Activated CD8-positive, alpha-beta memory T cell treated with anti-CD3 and anti-CD28 coated beads, Interleukin-2, amount 50 U/mL, for 24 hours (primary cell): ENCODE measurements at regions not wholly inside any gene's neighbourhood (a gene's known extent, or its start where the extent isn't known, plus 50 kb on each side); places are given as distances from the start of the nearest gene placed in this dataset.

Experiments
- DNase-seq: peaks from one replicate; pipeline ENCODE4 v3.0.0-alpha.2; 2020; ENCODE audit errors: extremely low read depth

DNA sequence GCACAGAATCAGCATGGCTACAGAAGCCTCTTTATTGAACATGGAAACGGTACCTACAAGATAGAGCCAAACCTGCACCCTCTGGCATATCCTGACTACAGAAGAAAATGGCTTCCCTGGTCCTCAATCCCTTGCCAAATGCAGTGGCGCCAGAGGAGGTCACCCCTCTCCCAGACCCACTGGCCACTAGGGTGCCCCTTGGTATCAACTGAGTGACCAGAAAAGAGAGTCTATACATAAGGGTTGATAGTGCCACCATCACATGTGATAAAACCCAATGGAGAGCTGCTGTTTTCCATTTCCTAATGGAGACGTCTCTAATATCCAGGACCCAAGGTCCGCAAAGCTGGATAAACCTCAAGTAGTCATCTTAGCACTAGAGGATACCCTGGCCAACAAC lies 52.7 kb upstream of the ALK start:
- DNase-seq, result no peak

DNA sequence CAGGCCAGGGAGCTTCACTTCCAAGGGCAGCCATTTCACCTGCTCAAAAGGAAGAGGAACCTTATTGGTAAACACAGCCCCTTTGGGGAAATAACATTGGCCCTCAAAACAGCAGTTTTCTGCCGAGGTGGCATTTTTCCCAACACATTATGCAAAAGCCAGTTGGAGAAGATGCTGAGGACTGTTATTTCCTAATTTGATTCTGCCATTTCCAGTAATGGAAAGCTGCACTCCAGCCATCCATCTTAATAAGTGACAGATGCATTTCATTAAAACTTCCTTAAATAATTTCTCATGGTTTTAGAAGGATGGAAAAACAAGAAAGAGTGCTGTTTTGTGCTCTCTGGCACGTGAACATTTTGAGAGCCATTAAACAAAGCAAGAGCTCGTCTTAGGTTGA lies 55.9 kb upstream of the ALK start:
- DNase-seq, result no peak

DNA sequence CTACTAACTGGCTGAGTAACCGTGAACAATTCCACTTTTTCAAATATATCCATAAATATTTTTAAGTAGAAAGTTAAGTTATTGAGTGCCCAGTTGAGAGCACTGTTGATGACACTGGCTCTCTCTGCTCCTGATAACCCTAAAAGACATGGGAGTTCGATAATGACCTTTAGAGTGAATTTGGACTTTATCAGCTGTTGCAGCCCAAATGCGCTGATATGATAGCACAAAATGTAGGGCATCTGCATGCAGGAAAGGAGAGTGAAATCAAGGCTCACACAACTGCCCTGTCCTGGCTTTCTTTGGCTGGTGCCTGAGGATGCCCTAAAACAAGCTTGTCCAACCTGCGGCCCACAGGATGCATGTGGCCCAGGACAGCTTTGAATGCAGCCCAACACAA lies 60.0 kb upstream of the ALK start:
- no peak for DNase-seq

DNA sequence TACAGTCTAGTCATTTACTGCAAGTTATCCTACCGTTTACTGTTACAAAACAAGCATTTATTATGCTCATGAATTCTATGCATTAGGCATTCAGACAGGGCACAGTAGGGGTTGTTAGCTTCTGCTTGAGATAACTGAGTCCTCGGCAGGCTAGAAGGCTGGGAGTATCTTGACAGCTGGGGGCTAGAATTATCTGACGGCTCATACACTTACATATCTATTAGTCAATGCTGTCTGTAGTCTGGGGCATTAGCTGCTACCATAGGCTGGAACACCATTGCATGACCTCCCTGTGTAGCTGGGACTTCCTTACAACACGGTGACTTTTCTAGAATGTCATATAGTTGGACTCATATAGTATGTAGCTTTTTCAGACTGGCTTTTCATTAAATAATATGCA lies 61.9 kb upstream of the ALK start:
- no peak for DNase-seq

DNA sequence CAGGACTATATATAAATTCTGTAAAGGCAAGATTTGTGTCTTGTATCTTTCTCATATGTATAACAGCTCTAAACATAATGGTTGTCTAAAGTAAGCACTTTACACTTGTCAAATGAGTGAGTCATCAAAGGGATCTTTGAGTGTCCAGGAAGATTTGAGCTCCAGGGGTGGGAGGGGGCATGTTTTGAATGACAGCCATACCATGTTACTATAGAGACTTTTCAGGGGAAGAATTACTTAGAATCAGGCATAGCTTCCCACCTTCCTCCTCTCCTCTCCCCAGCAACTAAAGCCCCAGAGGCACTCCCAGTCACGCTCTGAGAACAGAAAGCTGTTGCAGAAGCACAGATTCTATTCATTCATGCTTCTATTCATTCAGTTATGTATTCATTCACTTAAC lies 65.8 kb upstream of the ALK start:
- no peak for DNase-seq

DNA sequence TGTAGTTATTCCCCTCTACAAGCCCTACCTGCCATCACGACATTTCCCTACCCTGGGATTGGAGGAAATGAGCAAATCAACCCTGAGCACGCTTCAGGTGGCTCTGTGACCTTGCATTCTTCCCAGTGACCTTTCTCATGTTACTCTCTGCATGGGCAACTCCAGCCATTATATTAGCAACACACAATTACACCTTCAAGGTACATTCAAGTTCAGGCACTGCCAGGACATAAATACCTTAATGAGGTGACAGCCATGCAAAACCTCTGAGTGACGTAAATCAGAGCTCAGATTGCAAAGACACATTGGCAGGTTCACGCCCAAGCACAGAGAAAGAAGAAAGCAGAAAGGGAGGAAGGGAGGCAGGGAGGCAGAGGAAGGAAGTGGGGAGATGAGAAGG lies 68.7 kb upstream of the ALK start:
- no peak for DNase-seq

DNA sequence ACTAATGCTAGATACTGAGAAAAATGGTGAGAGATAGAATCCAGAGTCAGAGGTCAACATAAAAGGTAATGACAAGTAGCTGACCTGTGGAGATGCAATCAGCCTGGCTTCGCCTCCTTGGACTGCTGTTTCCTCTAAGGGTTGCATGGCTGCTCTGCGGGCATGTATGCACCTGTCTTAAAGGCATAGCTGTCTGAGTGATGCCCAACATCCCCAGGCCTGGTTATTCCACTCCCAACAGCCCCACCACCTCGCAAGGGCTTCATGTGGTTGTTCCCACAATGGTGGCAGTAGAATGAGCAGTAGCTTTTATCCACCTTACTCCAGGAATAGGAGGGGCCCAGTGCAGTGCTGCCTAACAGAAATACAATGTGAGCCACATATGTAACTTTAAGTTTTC lies 69.7 kb upstream of the ALK start:
- no peak for DNase-seq

DNA sequence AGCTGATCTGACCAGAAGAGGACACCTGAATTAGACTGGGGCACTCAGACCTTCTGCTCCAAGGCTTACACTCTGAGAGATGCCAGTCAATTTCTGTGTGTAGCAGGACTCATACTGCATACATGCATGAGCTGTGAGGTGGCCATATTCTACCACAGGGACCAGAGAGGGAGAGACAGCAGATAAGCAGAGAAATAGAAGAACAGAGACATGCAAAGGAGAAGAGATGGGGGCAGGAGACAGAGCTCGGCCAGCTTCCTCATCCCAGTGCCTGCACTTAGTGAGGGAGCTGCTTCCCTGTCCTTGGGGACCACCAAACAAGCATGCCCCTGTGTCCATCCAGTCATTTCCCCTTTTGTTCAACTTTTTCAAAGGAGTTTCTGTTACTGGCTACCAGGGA lies 73.9 kb upstream of the ALK start:
- DNase-seq, result no peak

DNA sequence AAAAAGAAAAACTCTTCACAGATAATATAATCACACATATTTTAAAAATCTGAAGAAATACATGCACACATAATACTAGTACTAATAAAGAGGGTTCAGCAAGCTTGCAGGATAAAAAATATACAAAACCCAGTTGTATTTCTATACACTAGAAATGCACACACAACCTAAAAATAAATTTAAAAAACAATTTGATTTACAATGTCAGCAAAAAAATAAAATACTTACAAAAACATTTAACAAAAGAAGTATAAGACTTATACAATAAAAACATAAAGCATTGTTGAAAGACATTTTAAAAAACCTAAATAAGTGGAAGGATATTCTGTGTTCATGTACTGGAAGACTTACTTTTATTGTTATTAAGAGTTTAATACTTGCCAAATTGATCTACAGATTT lies 81.7 kb upstream of the ALK start:
- DNase-seq, result no peak

DNA sequence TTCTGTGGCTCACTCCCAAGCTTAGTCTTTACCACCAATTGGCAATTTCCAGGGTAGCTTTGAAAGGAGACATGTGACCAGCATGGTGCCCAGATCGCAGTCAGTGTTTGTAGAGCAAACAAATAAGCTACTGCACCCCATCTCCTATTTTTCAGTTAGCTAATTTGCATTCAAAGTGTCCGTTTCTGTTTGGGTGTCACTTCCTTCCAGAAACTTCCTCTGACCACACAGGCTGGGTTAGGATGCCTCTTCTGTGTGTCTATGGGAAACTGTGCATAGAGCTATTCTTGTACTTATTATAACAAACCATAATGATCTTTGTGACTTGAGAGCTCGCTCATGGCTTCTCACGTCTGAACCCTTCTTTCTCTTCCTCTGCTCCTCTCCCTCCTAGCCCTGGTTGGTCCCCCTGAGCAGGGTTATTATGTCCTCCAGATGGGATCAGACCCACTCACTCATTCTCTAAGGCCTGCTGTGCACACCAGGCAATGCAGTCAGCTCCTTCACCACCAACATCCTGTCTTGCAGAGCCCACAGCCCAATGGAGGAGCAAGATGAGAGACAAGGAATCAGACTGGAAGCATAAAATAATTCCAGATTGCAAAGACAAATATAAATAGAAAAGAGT lies 101.2 kb upstream of the ALK start:
- no peak for DNase-seq

DNA sequence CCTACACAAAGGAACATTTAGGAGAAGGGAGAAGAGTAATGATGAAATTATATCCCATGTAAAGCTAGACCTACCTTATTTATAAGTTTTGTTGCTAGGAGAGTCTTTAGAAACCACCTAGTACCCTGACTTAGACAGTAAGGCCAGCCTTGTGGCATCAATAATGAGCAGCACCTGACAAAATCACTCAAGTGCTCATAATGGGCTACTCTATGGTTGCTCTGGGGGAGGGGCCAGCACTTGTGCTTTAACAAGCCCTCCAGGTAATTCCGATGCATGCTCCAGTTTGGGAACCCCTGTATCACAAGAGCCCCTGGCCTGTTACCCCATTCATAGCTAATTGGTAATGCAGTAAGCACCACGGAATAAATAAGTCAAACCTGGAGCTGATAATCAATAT lies 102.9 kb upstream of the ALK start:
- no peak for DNase-seq

DNA sequence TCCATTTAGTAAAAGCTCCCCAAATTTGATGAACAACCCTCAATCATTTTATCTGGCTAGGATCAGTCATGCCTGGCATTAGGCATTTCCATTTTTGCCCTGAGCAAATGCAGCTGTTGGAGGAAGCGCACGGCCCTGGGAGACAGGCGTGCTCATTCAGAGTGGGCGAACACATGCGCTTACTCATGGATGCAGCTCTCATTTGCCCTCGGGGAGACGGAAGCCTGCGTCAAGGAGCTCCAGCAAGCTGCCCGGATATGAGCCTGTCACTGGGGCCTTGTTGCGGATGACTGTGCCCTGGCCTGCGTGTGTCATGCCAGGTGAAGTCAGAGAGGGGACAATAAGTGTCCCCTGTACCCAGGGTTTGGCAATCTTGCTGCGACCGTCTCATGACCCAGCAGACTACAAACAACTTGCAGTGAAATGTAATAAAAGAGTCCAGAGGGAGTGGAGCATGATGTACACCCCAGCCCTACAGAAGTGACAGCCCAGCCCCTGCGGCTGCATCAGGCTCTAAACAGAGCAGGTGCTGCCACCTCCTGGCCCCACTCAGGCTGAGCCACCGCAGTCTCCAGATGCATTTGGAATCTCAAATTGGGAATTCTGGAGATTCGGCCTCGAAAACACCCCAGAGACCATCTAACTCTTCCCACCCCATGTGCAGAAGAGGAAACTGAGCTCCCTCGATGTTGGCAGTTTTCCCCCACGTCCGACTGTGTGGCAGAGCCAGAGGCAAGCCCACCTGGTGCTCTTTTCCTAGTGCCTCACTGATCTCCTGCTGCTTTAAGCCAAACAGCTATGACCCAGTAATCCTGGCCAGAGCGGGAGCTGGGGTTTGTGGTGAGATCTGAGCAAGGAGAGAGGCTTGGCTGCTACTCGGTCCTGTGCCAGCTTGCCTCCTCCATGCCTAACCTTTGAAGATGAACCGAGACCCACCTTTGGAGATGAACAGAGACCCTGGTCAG lies 105.0 kb upstream of the ALK start:
- DNase-seq, result no peak

DNA sequence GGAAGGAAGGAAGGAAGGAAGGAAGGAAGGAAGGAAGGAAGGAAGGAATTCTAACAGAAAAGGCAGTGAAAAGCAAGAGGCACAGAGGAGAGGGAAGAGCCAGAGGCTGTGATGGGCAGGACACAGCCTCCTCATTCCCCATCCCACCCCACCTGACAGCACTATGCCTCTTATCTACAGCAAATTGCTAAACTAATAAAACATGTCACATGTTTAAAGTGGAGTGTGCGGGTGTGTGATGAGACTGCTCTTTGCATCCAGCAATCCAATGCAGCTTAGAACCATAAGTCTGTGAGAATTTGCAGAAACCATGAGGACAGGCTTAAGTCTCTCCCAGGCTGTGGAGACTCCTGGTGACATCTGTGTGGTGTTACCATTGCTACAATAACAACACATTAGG lies 108.4 kb upstream of the ALK start:
- DNase-seq, result no peak

DNA sequence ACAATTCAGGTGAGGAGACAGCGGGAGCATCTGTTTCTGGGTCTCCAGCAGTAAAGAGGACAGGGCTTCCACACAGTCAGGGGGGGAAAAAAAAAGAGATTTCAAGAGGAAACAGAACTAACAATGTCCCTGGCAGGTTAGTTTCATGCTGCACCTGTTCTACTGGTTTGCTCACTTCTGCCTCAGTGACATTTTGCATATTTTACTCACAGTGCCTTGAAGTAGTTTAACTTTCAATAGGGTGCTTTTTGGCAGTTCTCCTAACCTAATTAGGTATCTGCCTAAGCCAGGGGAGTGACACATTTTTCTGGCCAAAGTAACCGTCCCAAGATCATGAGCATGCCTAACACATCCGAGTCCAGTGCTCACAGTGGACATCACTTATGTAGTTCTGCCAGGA lies 109.0 kb upstream of the ALK start:
- DNase-seq, result no peak

DNA sequence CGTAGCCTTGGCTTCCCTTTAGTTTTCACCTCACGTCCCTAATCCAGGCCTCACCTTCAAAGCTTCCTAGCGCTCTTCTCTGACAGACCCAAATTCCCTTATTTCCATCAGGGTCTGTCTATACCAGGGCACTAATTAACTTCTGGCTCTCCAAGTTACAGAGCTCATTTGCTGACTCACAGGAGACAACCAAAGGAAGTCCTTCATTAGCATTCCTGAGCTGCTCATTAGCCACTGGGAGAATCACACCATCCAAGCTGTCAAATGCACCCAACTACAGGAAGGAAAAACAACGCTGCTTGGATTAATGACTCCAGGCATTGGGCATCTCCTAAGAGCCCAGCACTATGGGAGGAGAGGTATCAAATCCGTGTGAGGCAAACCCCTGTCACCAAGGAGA lies 109.8 kb upstream of the ALK start:
- DNase-seq, result no peak

DNA sequence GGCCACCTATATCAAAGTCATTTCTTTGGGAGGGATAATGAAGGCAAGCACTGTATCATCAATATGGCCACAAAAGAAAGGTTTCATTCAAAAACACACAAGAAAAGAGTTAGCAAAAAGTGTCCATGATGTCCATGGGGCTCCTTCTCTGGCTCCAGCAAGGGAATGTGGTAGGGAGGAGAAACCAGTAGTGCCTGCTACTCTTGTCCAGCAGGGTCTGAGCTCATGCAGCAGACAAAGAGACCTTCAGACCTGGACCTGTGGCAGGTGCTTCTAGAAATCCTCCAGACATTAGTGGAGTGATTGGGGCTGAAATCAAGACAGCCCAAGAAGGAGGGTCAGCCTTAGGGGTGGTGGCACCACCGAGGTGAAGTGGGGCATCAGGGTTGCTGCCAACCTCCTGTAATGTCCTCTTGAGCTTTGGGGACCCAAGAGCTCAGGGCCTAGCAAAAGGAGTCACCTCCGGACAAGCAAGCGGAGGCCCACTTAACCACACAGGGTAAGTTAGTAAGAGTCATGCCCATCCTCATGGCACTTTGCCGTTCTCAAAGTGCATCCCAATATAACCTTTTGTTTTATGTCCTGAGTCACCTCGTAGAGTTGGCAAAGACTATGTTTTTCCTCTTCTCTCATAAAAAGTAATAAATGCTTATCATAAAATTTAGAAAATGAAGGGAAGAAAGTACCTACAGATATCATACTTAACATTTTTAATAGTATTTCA lies 112.6 kb upstream of the YPEL5 start:
- no peak for DNase-seq

DNA sequence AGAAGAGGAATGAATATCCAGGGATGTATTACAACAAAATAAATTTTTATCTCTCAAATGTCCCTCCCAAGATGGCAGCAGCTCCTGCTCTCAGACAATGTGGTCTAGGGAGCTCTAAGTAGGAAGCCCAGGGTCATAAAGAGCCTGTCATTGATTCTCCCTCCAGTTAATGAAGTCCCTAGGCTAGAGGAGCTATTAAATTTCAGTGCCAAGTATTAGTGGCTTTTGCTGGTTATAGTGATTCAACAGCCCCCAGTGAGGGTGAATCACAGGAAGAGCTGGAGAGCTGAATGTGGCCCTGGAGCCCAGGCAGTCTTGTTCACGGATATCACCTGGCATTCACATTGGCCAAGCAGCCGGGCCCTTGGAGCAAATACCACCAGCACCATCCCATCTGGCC lies 109.8 kb upstream of the YPEL5 start:
- no peak for DNase-seq

DNA sequence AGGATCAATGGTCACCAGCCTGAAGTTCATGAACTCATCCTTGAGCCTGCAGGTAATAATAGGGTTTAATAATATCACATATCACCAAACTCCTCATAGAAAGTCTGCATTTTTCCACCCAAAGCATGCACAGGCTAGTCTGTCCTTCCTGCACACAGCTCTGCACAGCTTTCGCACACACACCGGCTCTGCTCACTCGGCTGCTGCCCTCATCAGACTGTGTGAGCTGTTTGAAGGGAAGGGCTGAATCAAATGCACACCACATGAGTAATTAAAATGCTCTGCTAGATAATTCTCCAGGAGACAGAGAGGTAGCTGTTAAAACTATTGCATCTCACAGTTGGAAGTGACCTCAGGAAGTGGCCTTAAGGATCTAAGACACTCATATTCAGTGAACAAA lies 108.4 kb upstream of the YPEL5 start:
- DNase-seq, result no peak

DNA sequence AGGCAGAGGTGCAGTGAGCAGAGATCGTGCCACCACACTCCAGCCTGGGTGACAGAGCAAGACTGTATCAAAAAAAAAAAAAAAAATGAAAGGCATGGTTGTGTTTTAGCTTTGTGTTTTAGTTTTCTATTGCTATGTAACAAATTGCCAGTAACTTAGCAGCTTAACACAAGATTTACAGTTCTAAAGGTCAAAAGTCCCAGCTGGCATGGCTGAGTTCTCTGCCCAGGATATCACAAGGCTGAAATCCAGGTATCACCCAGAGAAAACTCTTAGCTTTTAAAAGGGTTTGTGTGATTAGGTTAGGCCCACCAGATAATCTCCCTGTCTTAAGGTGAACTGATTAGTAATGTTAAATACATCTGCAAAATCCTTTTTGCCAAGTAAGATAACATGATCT lies 107.7 kb upstream of the YPEL5 start:
- no peak for DNase-seq

DNA sequence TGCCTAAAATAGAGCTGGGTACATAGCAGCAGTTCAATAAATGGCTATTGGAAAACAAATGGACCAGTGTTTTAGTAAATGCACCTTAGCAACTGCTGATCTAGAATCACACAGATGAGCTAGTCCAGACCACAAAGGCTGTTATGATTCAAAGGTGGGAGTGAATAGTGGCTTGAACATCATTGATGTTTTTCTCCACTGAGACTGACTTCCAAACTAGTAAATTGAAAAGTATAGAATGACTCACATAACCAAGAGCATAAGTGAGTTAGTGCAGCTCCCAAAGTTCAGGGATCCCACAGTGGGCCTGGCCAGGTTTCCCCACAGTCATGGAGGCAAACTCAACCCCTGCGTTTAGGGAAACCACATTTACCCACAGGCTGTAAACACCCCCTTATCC lies 106.7 kb upstream of the YPEL5 start:
- no peak for DNase-seq

DNA sequence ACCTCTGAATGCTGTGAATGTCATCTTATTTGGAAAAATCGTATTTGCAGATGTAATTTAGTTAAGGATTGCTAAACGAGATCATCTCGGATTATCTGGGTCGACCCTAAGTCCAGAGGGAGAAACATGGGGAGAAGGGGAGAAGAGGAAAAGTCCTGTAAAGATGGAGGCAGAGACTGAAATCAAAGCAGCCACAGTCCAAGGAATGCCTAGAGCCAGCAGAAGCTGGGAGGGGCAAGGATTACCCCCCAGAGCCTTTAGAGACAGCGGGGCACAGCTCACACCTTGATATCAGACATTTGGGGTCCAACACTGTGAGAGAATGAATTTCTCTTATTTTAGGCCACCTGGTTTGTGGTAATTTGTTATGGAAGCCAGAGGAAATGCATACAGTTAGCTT lies 104.9 kb upstream of the YPEL5 start:
- DNase-seq, result no peak

DNA sequence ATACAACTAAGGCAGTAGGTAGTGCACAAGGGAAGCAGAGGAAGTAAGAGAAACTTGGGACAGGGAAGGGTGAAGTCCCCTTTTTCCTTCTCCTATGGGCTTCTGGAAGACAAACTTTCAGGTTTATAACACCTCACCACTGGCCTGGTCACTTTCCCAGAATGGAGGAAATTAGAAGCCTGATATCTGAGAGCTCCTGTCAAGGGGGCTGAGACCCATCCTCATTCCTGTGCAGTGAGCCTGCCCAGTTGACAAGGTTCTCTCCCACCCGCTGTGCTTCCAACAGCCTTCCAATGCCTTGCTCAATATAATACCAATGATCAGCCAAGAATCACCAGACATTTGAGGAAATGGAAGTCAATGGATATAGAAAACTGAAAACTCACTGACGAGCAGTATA lies 100.4 kb upstream of the YPEL5 start:
- no peak for DNase-seq

DNA sequence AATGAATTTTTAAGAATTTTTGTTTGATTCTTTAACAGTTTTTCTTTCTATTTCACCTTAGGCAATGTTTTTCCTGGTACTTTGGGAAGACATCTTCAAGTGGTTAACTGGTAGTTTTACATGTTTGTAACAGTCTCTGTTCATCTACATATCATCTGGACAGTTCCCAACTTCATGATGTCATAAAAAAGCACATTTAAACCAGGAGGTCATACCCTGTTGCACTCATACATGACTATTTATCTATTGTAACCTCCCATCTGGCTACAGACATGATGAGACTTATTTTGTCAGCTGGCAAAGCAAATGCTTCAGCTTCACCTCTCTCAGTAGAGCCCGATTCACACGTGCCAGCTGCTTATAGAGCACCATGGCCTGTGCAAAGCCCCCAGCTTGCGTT lies 99.8 kb upstream of the YPEL5 start:
- DNase-seq, result no peak
